ENCODE measurements at regions not wholly inside any gene's neighbourhood (a gene's known extent, or its start where the extent isn't known, plus 50 kb on each side); places are given as distances from the start of the nearest gene placed in this dataset.

DNA sequence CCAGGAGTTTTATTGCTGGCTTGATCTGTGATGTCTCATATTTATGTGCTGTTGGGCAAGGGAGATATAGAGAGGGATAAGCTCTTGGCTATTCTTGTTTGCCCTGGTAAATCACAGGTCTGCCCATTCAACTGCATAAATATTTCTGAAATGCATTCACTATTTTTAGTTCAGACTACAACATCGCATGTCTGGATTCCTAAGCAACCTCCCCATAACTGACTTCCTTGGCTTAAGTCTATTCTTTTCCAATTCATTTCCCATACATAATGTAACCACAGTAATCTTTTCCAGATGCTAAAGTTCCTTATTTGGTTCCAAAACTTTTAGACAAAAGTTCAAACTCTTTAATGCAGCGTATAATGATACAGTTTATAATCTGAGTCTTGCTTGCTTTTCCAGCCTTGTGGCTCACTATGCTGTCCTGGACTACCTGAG lies 321.4 kb upstream of the ACTBL2 start:
- H3K4me2 ChIP-seq (ENCODE audit: insufficient read depth in 1 of 2, low read depth in 2 of 2, low read length in 2 of 2) = no peak overlapping the region
- TF ChIP-seq SIN3A (conservative IDR thresholded peaks at IDR 0.05 in 1 of 2, IDR thresholded peaks at IDR 0.05 in 1 of 2; ENCODE audit: low read depth in 1 of 2, low read length in 2 of 2) (no peak), TAF1 (IDR thresholded peaks at IDR 0.05; ENCODE audit: low read depth, low read length) (no peak), RBBP5 (IDR thresholded peaks at IDR 0.05; ENCODE audit: borderline replicate concordance, low read depth, low read length) (no peak), CBX8 (IDR thresholded peaks at IDR 0.05; ENCODE audit: borderline replicate concordance, low read depth, low read length) (no peak), POLR2A (IDR thresholded peaks at IDR 0.05; ENCODE audit: control extremely low read depth in 1 of 2, low read depth in 2 of 2, low read length in 2 of 2) (no peak), CREB1 (IDR thresholded peaks at IDR 0.05) (no peak), SUZ12 (IDR thresholded peaks at IDR 0.05; ENCODE audit: low read length) (no peak), EP300 (IDR thresholded peaks at IDR 0.05; ENCODE audit: borderline replicate concordance in 1 of 2, low read depth in 2 of 2, low read length in 2 of 2) (no peak), KDM5A (IDR thresholded peaks at IDR 0.05; ENCODE audit: low read length) (no peak), TAF7 (optimal IDR thresholded peaks at IDR 0.05; ENCODE audit: borderline replicate concordance, low read depth, low read length) (no peak)
- TF ChIP-seq, protein P1, sequence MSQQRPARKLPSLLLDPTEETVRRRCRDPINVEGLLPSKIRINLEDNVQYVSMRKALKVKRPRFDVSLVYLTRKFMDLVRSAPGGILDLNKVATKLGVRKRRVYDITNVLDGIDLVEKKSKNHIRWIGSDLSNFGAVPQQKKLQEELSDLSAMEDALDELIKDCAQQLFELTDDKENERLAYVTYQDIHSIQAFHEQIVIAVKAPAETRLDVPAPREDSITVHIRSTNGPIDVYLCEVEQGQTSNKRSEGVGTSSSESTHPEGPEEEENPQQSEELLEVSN (IDR thresholded peaks at IDR 0.05) = no peak

More for the DNA sequence above, 321.4 kb upstream of the ACTBL2 start:
- ChIA-PET POLR2A (ENCODE audit: partially characterized antibody) (no interaction called here), CTCF (ENCODE audit: partially characterized antibody) (interaction anchor here (0.5 to 0.9 kb wide), 3 partner anchors 11 to 304 kb away, joined by 3 to 4 read pairs (median 3); no protein-coding TSS in a partner anchor)
- no peaks in the 10 kb centered on the region for H3K27me3 ChIP-seq (replicated peaks in 1 of 4; ENCODE audit: control insufficient read depth in 3 of 4, extremely low read depth in 1 of 4, insufficient read depth in 3 of 4, low read length in 3 of 4)
- no peak overlapping the region for H2BK120ac ChIP-seq (replicated peaks; ENCODE audit: low read depth, low read length)
- no peak overlapping the region for H2AFZ ChIP-seq (ENCODE audit: low read length)
- H3K56ac ChIP-seq (replicated peaks; ENCODE audit: insufficient read length, low read depth, low read length) = no peak overlapping the region
- FAIRE-seq (no peak), DNase-seq (ENCODE audit: low read depth in 1 of 2, low spot score in 2 of 2) (no peak)
- H3K79me2 ChIP-seq (ENCODE audit: control insufficient read depth in 1 of 2, insufficient read depth in 2 of 2, low read length in 2 of 2) = no peaks in the 10 kb centered on the region
- no peak overlapping the region for H2BK12ac ChIP-seq (ENCODE audit: low read depth, low read length)
- WGBS, 2 experiments (ENCODE audit: extremely low coverage in 1 of 2, insufficient coverage in 1 of 2, insufficient read length in 1 of 2, insufficient replicate concordance in 2 of 2, low coverage in 1 of 2, low lambda C conversion rate in 2 of 2, missing lambda C conversion rate in 1 of 2) = 90% methylated on average over 2 of the region's 2 CpGs; no CpG with 5 or more reads in 1 of the 2 experiments
- H4K91ac ChIP-seq (replicated peaks; ENCODE audit: insufficient read length, low read length) = no peak overlapping the region
- H3K18ac ChIP-seq (ENCODE audit: extremely low read depth, low read length) = no peak overlapping the region
- H3K23me2 ChIP-seq (ENCODE audit: low read depth, low read length) = no peaks in the 10 kb centered on the region
- no peak overlapping the region for H3K9ac ChIP-seq (replicated peaks in 1 of 4; ENCODE audit: extremely low read depth in 1 of 4, low read depth in 3 of 4, low read length in 3 of 4)
- no peak overlapping the region for H2BK5ac ChIP-seq (ENCODE audit: low read depth, low read length)
- H2BK15ac ChIP-seq (ENCODE audit: low read length) = no peak overlapping the region
- H3K23ac ChIP-seq (ENCODE audit: insufficient read length) = no peak overlapping the region
- no peaks in the 10 kb centered on the region for H3K36me3 ChIP-seq (ENCODE audit: control insufficient read depth in 2 of 4, insufficient read depth in 4 of 4, low read length in 3 of 4)
- H3K4me3 ChIP-seq (ENCODE audit: extremely low read depth in 1 of 4, insufficient read depth in 2 of 4, low read depth in 3 of 4, low read length in 4 of 4) = no peak overlapping the region
- no peaks in the 10 kb centered on the region for H3K9me3 ChIP-seq (ENCODE audit: insufficient read depth in 2 of 2, low read depth in 1 of 2, low read length in 1 of 2)
- no peak overlapping the region for H3K14ac ChIP-seq (ENCODE audit: insufficient read length)
- H4K20me1 ChIP-seq (replicated peaks in 1 of 2; ENCODE audit: control insufficient read depth in 1 of 2, insufficient read depth in 2 of 2, low read length in 2 of 2) = no peaks in the 10 kb centered on the region
- H3K27ac ChIP-seq (ENCODE audit: low read depth, low read length) = no peak overlapping the region
- no peaks in the 10 kb centered on the region for H3K79me1 ChIP-seq (ENCODE audit: low read depth, low read length)
- no peak overlapping the region for H4K8ac ChIP-seq (ENCODE audit: extremely low read depth, insufficient read depth, low read length)
- H2BK20ac ChIP-seq (ENCODE audit: low read length) = no peak overlapping the region
- H3K4me1 ChIP-seq (replicated peaks in 1 of 4; ENCODE audit: control insufficient read depth in 3 of 4, insufficient read depth in 4 of 4, low read length in 3 of 4) = no peaks in the 10 kb centered on the region; a peak in 1 of 7 replicates
- no peak overlapping the region for H2AK5ac ChIP-seq (ENCODE audit: low read depth, low read length)
- no peak overlapping the region for H4K5ac ChIP-seq (ENCODE audit: insufficient read length, low read depth, low read length)
- no peak overlapping the region for H3K4ac ChIP-seq (replicated peaks; ENCODE audit: insufficient read length, low read depth, low read length)

All from H1 (cell line).